HG02852 (cell line): ENCODE measurements at regions not wholly inside any gene's neighbourhood (a gene's known extent, or its start where the extent isn't known, plus 50 kb on each side); places are given as distances from the start of the nearest gene placed in this dataset.
A peak's percentile ranks its signal among the peaks of the same experiment; 100 is the strongest.
"Not testable (repeated sequence)": the region's sequence is repeated elsewhere in the genome, so short reads cannot be mapped to it uniquely, and the experiment has no call there.

Experiments
- ATAC-seq: cut with Tn5 transposase; IDR thresholded peaks from one replicate; pipeline ENCODE4 v1.9.1; 2021; ENCODE audit warnings: mild to moderate bottlenecking, moderate library complexity; ENCODE audit not compliant: unreplicated experiment

GRCh38 chr5:152118676-152119470 is 194.2 kb upstream of the GLRA1 start:
- ATAC-seq, result no peak

GRCh38 chr5:152116934-152117333 is 192.3 kb upstream of the GLRA1 start:
- no peak for ATAC-seq

GRCh38 chr5:152113401-152113800 is 188.8 kb upstream of the GLRA1 start:
- peak; percentile 44 for ATAC-seq

GRCh38 chr5:152107220-152107619 is 182.6 kb upstream of the GLRA1 start:
- no peak for ATAC-seq

GRCh38 chr5:152106571-152106970 is 181.9 kb upstream of the GLRA1 start:
- no peak for ATAC-seq

GRCh38 chr5:152105085-152105484 is 180.4 kb upstream of the GLRA1 start:
- ATAC-seq, result no peak

GRCh38 chr5:152104211-152104610 is 179.6 kb upstream of the GLRA1 start:
- ATAC-seq, result no peak

- ATAC-seq, result not testable (repeated sequence)
These were observed 178.3 kb upstream of the GLRA1 start for GRCh38 chr5:152102908-152103307.

GRCh38 chr5:152102057-152102456 is 177.4 kb upstream of the GLRA1 start:
- no peak for ATAC-seq

GRCh38 chr5:152100462-152100861 is 175.8 kb upstream of the GLRA1 start:
- ATAC-seq, result no peak

- ATAC-seq, result peak; percentile 50
These were observed 172.5 kb upstream of the GLRA1 start for GRCh38 chr5:152097128-152097527.

GRCh38 chr5:152094716-152095115 is 170.1 kb upstream of the GLRA1 start:
- ATAC-seq, result no peak

GRCh38 chr5:152094060-152094459 is 169.4 kb upstream of the GLRA1 start:
- no peak for ATAC-seq

GRCh38 chr5:152092580-152092979 is 167.9 kb upstream of the GLRA1 start:
- ATAC-seq, result no peak

- no peak for ATAC-seq
These were observed 165.0 kb upstream of the GLRA1 start for GRCh38 chr5:152089644-152090043.

- no peak for ATAC-seq
These were observed 162.0 kb upstream of the GLRA1 start for GRCh38 chr5:152086668-152087067.

- no peak for ATAC-seq
These were observed 159.8 kb upstream of the GLRA1 start for GRCh38 chr5:152084476-152084875.

- no peak for ATAC-seq
These were observed 158.6 kb upstream of the GLRA1 start for GRCh38 chr5:152083231-152083630.

GRCh38 chr5:152072091-152072490 is 147.4 kb upstream of the GLRA1 start:
- no peak for ATAC-seq

- no peak for ATAC-seq
These were observed 145.9 kb upstream of the GLRA1 start for GRCh38 chr5:152070591-152070990.

GRCh38 chr5:152066784-152067183 is 142.1 kb upstream of the GLRA1 start:
- no peak for ATAC-seq

- ATAC-seq, result no peak
These were observed 138.4 kb upstream of the GLRA1 start for GRCh38 chr5:152063004-152063403.

GRCh38 chr5:152061095-152061494 is 136.4 kb upstream of the GLRA1 start:
- ATAC-seq, result no peak
